Naive thymus-derived CD4-positive, alpha-beta T cell (primary cell): ENCODE measurements at regions not wholly inside any gene's neighbourhood (a gene's known extent, or its start where the extent isn't known, plus 50 kb on each side); places are given as distances from the start of the nearest gene placed in this dataset.

Source experiments
- ATAC-seq: fragments of 150-1000 bp; cut with Tn5 transposase; 2 replicates; pipeline ENCODE4 v1.10.0; 2021; ENCODE audit warnings: mild to moderate bottlenecking, moderate library complexity
- CTCF ChIA-PET: fragments of 350-600 bp; sonication (Branson Sonifier 250); formaldehyde crosslinking; loops from one replicate; lab custom pipeline; 2021; ENCODE audit warnings: antibody characterized with exemption; lab: Charles Lee
- POLR2A ChIA-PET: fragments of 350-600 bp; sonication (Branson Sonifier 250); formaldehyde crosslinking; loops from one replicate; lab custom pipeline; 2021; ENCODE audit warnings: antibody characterized with exemption, inconsistent platforms; lab: Charles Lee
- DNase-seq, 9 donors: peaks; one replicate each; pipeline versions ENCODE4 v3.0.0 to v3.0.0-alpha.2; 2020 to 2022; ENCODE audit warnings: mixed read lengths in 1 of 9
- H3K27ac ChIP-seq: one replicate; pipeline ENCODE4 v1.7.0; 2013; ENCODE audit warnings: mild to moderate bottlenecking, low read depth, low read length, moderate library complexity
- H3K27me3 ChIP-seq, 2 donors: one replicate each; pipeline ENCODE4 v1.7.0; 2013; ENCODE audit warnings: low read length in 2 of 2, mild to moderate bottlenecking in 2 of 2, moderate library complexity in 2 of 2; ENCODE audit not compliant: control insufficient read depth in 2 of 2, insufficient read depth in 2 of 2
- H3K36me3 ChIP-seq, 3 experiments: 1 replicate in 2 of 3; 2 replicates in 1 of 3; pipeline ENCODE4 v1.7.0; 2013; ENCODE audit warnings: low read length in 3 of 3, mild to moderate bottlenecking in 3 of 3, moderate library complexity in 1 of 3; ENCODE audit not compliant: insufficient read depth in 3 of 3, control insufficient read depth in 2 of 3
- H3K4me1 ChIP-seq, 2 donors: one replicate each; pipeline ENCODE4 v1.7.0; 2013; ENCODE audit warnings: low read length in 2 of 2, mild to moderate bottlenecking in 2 of 2, moderate library complexity in 1 of 2; ENCODE audit not compliant: control insufficient read depth in 2 of 2, insufficient read depth in 2 of 2
- H3K4me3 ChIP-seq: 2 replicates; pipeline ENCODE4 v1.7.0; 2013; ENCODE audit warnings: mild to moderate bottlenecking, low read length
- H3K9me3 ChIP-seq, 3 experiments: 1 replicate in 2 of 3; 2 replicates in 1 of 3; pipeline ENCODE4 v1.7.0; 2013; ENCODE audit warnings: low read length in 3 of 3; ENCODE audit not compliant: control insufficient read depth in 2 of 3
- H3K27ac Mint-ChIP-seq, 9 donors: one replicate each; pipeline ENCODE4 v1.8.0; 2020 to 2022; ENCODE audit warnings: mixed read lengths in 9 of 9, mild to moderate bottlenecking in 8 of 9, moderate library complexity in 5 of 9, inconsistent platforms in 2 of 9
- H3K27me3 Mint-ChIP-seq, 5 donors: one replicate each; pipeline ENCODE4 v1.8.0; 2021 to 2022; ENCODE audit warnings: mixed read lengths in 5 of 5, mild to moderate bottlenecking in 1 of 5
- H3K36me3 Mint-ChIP-seq, 5 donors: one replicate each; pipeline ENCODE4 v1.8.0; 2020 to 2022; ENCODE audit warnings: mixed read lengths in 5 of 5, mild to moderate bottlenecking in 3 of 5, inconsistent platforms in 1 of 5
- H3K4me1 Mint-ChIP-seq, 7 donors: one replicate each; pipeline ENCODE4 v1.8.0; 2020 to 2022; ENCODE audit warnings: mixed read lengths in 7 of 7, mild to moderate bottlenecking in 3 of 7, inconsistent platforms in 1 of 7
- H3K4me3 Mint-ChIP-seq, 10 donors: one replicate each; pipeline ENCODE4 v1.8.0; 2020 to 2022; ENCODE audit warnings: mild to moderate bottlenecking in 10 of 10, mixed read lengths in 10 of 10, moderate library complexity in 6 of 10, inconsistent platforms in 2 of 10
- H3K9me3 Mint-ChIP-seq, 11 donors: one replicate each; pipeline ENCODE4 v1.8.0; 2020 to 2022; ENCODE audit warnings: mixed read lengths in 11 of 11, mild to moderate bottlenecking in 4 of 11, inconsistent platforms in 1 of 11, moderate library complexity in 1 of 11
- intact Hi-C, 2 donors: fragments of 100-400 bp; cut with micrococcal nuclease; formaldehyde crosslinking; loops; one replicate each; pipeline ENCODE4 v1.15.1; 2023

- Mint-ChIP-seq H3K27ac (no peak overlapping the region), H3K9me3 (no peaks in the 10 kb centered on the region)
Measured at GRCh38 chr5:98578438-98578837, 195.0 kb upstream of the RGMB start.

GRCh38 chr5:98581112-98581997 lies 192.1 kb upstream of the RGMB start:
- no peak overlapping the region for H3K27ac ChIP-seq
- H3K36me3 ChIP-seq, result no peaks in the 10 kb centered on the region
- Mint-ChIP-seq H3K4me1 (no peaks in the 10 kb centered on the region), H3K27ac (no peak overlapping the region), H3K36me3 (no peaks in the 10 kb centered on the region), H3K4me3 (no peak overlapping the region), H3K9me3 (no peaks in the 10 kb centered on the region), H3K27me3 (peaks cover 0 to 13% (median 5%) of the 10 kb centered on the region in 5 donors)
- CTCF ChIA-PET, result interaction anchor here (0.7 kb wide), 1 partner anchor 155 kb away, joined by 3 read pairs; no protein-coding TSS in a partner anchor
- H3K9me3 ChIP-seq, result no peaks in the 10 kb centered on the region
- no peaks in the 10 kb centered on the region for H3K4me1 ChIP-seq
- no peak overlapping the region for H3K4me3 ChIP-seq
- DNase-seq (no peak), ATAC-seq (no peak)
- H3K27me3 ChIP-seq, result no peaks in the 10 kb centered on the region
- POLR2A ChIA-PET, result no interaction called here
- intact Hi-C loops, result no loop called here

More at GRCh38 chr5:98578438-98578837, 195.0 kb upstream of the RGMB start:
- DNase-seq, result no peak
- Mint-ChIP-seq H3K27me3 (peaks cover 0 to 13% (median 4%) of the 10 kb centered on the region in 5 donors), H3K36me3 (no peaks in the 10 kb centered on the region), H3K4me1 (no peaks in the 10 kb centered on the region), H3K4me3 (no peak overlapping the region)
- Histone ChIP-seq H3K4me3 (no peak overlapping the region), H3K4me1 (no peaks in the 10 kb centered on the region), H3K36me3 (no peaks in the 10 kb centered on the region), H3K27me3 (no peaks in the 10 kb centered on the region), H3K9me3 (no peaks in the 10 kb centered on the region), H3K27ac (no peak overlapping the region)
- ChIA-PET CTCF (no interaction called here), POLR2A (no interaction called here)
- no peak for ATAC-seq
- intact Hi-C loops, result no loop called here

GRCh38 chr5:98583586-98583985 lies 189.9 kb upstream of the RGMB start:
- Mint-ChIP-seq H3K9me3 (no peaks in the 10 kb centered on the region), H3K27ac (no peak overlapping the region), H3K36me3 (no peaks in the 10 kb centered on the region), H3K27me3 (peaks cover 0 to 13% (median 5%) of the 10 kb centered on the region in 5 donors), H3K4me1 (no peaks in the 10 kb centered on the region), H3K4me3 (no peak overlapping the region)
- intact Hi-C loops, result no loop called here
- Histone ChIP-seq H3K9me3 (no peaks in the 10 kb centered on the region), H3K27me3 (no peaks in the 10 kb centered on the region), H3K36me3 (no peaks in the 10 kb centered on the region), H3K4me3 (no peak overlapping the region), H3K27ac (no peak overlapping the region), H3K4me1 (no peaks in the 10 kb centered on the region)
- ATAC-seq (no peak), DNase-seq (no peak)
- ChIA-PET POLR2A (no interaction called here), CTCF (no interaction called here)

GRCh38 chr5:98585661-98586310 lies 187.7 kb upstream of the RGMB start:
- intact Hi-C loops, result no loop called here
- H3K27me3 ChIP-seq, result no peaks in the 10 kb centered on the region
- no peak for ATAC-seq
- no peak for DNase-seq
- no peak overlapping the region for H3K27ac Mint-ChIP-seq
- H3K4me1 Mint-ChIP-seq, result no peaks in the 10 kb centered on the region
- H3K27me3 Mint-ChIP-seq, result peaks cover 0 to 20% (median 5%) of the 10 kb centered on the region in 5 donors
- H3K4me3 ChIP-seq, result no peak overlapping the region
- H3K27ac ChIP-seq, result no peak overlapping the region
- no peak overlapping the region for H3K4me3 Mint-ChIP-seq
- no peaks in the 10 kb centered on the region for H3K36me3 Mint-ChIP-seq
- no peaks in the 10 kb centered on the region for H3K4me1 ChIP-seq
- H3K9me3 Mint-ChIP-seq, result peaks cover 0 to 10% (median 4%) of the 10 kb centered on the region in 11 donors
- CTCF ChIA-PET, result no interaction called here
- POLR2A ChIA-PET, result no interaction called here
- H3K36me3 ChIP-seq, result no peaks in the 10 kb centered on the region
- no peaks in the 10 kb centered on the region for H3K9me3 ChIP-seq

- intact Hi-C loops, result no loop called here
- Mint-ChIP-seq H3K4me1 (no peaks in the 10 kb centered on the region), H3K9me3 (peaks cover 0 to 10% (median 4%) of the 10 kb centered on the region in 11 donors), H3K4me3 (no peak overlapping the region), H3K27me3 (peaks cover 0 to 20% (median 5%) of the 10 kb centered on the region in 5 donors), H3K27ac (no peak overlapping the region), H3K36me3 (no peaks in the 10 kb centered on the region)
- Histone ChIP-seq H3K4me1 (no peaks in the 10 kb centered on the region), H3K27me3 (no peaks in the 10 kb centered on the region), H3K36me3 (no peaks in the 10 kb centered on the region), H3K4me3 (no peak overlapping the region), H3K27ac (no peak overlapping the region), H3K9me3 (no peaks in the 10 kb centered on the region)
- no peak for DNase-seq
- ChIA-PET CTCF (no interaction called here), POLR2A (no interaction called here)
- ATAC-seq, result no peak
Measured at GRCh38 chr5:98586581-98586980, 186.9 kb upstream of the RGMB start.

GRCh38 chr5:98587166-98587565 lies 186.3 kb upstream of the RGMB start:
- no peak for ATAC-seq
- peaks cover 0 to 10% (median 4%) of the 10 kb centered on the region in 11 donors for H3K9me3 Mint-ChIP-seq
- POLR2A ChIA-PET, result no interaction called here
- Histone ChIP-seq H3K27me3 (no peaks in the 10 kb centered on the region), H3K4me3 (no peak overlapping the region), H3K4me1 (no peaks in the 10 kb centered on the region), H3K9me3 (no peaks in the 10 kb centered on the region), H3K27ac (no peak overlapping the region), H3K36me3 (no peaks in the 10 kb centered on the region)
- no peak overlapping the region for H3K27ac Mint-ChIP-seq
- H3K4me3 Mint-ChIP-seq, result no peak overlapping the region
- H3K4me1 Mint-ChIP-seq, result no peaks in the 10 kb centered on the region
- peaks cover 0 to 20% (median 4%) of the 10 kb centered on the region in 5 donors for H3K27me3 Mint-ChIP-seq
- H3K36me3 Mint-ChIP-seq, result no peaks in the 10 kb centered on the region
- no peak for DNase-seq
- CTCF ChIA-PET, result no interaction called here
- intact Hi-C loops, result no loop called here
